ENCODE measurements at regions not wholly inside any gene's neighbourhood (a gene's known extent, or its start where the extent isn't known, plus 50 kb on each side); places are given as distances from the start of the nearest gene placed in this dataset.

- intact Hi-C loops (cut with micrococcal nuclease) = no loop called here
- no peak overlapping the region for H3K4me3 ChIP-seq (replicated peaks in 1 of 3; ENCODE audit: insufficient read depth in 1 of 3, low read depth in 1 of 3, low read length in 3 of 3)
- dilution Hi-C loops (cut with MboI; ENCODE audit: extremely low pct_ligation_motif_present, low sequenced_read_pairs) = no loop called here
- ChIA-PET CTCF (no interaction called here), POLR2A (no interaction called here)
- H3K27ac ChIP-seq (ENCODE audit: insufficient read depth, low read depth, low read length) = no peak overlapping the region
- no peaks in the 10 kb centered on the region for H3K9me1 ChIP-seq (replicated peaks; ENCODE audit: control insufficient read depth, extremely low read depth, insufficient read depth, low read length)
- no peak for DNase-seq (ENCODE audit: low read depth, low spot score)
- no TSS peak for BruUV-seq (replicated peaks)
- no peaks in the 10 kb centered on the region for H4K20me1 ChIP-seq (replicated peaks; ENCODE audit: control insufficient read depth, extremely low read depth, insufficient read depth, low read length)
- H3K36me3 ChIP-seq (ENCODE audit: control insufficient read depth in 2 of 2, extremely low read depth in 1 of 2, insufficient read depth in 2 of 2, low read length in 2 of 2) = no peaks in the 10 kb centered on the region
- no peak overlapping the region for H2AFZ ChIP-seq (ENCODE audit: low read depth, low read length)
- no peaks in the 10 kb centered on the region for H3K79me2 ChIP-seq (ENCODE audit: control insufficient read depth, insufficient read depth, low read length)
- H3K4me2 ChIP-seq (ENCODE audit: insufficient read depth, low read length) = no peak overlapping the region
- H3K4me1 ChIP-seq (ENCODE audit: control insufficient read depth, extremely low read depth, insufficient read depth, low read length) = no peaks in the 10 kb centered on the region
- no peak overlapping the region for H3K9ac ChIP-seq (replicated peaks; ENCODE audit: extremely low read depth, insufficient read depth, low read length)
- no peaks in the 10 kb centered on the region for H3K9me3 ChIP-seq (replicated peaks; ENCODE audit: control insufficient read depth, insufficient read depth, low read length)
- no peaks in the 10 kb centered on the region for H3K27me3 ChIP-seq (ENCODE audit: control insufficient read depth in 2 of 2, insufficient read depth in 2 of 2, low read length in 2 of 2)
- no peak for TF ChIP-seq GATA2 (IDR thresholded peaks at IDR 0.05; ENCODE audit: insufficient read depth, insufficient read length, low read depth, low read length)
- TF ChIP-seq JUN (IDR thresholded peaks at IDR 0.05; ENCODE audit: borderline replicate concordance, insufficient read depth, insufficient read length, low read depth) = no peak
- TF ChIP-seq MYC (IDR thresholded peaks at IDR 0.05; ENCODE audit: low read depth, low read length) = no peak
- TF ChIP-seq, protein P1, sequence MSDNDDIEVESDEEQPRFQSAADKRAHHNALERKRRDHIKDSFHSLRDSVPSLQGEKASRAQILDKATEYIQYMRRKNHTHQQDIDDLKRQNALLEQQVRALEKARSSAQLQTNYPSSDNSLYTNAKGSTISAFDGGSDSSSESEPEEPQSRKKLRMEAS (IDR thresholded peaks at IDR 0.05; ENCODE audit: insufficient read depth, insufficient read length) = no peak
- no peak for TF ChIP-seq POLR2AphosphoS5 (IDR thresholded peaks at IDR 0.05; ENCODE audit: insufficient read depth, low read depth, low read length)
- no peak for TF ChIP-seq EZH2 (IDR thresholded peaks at IDR 0.05; ENCODE audit: borderline replicate concordance, low read depth, low read length, severe bottlenecking)
- TF ChIP-seq POLR2A (IDR thresholded peaks at IDR 0.05; ENCODE audit: low read depth, low read length) = no peak
- no peak for TF ChIP-seq CTCF (IDR thresholded peaks at IDR 0.05; ENCODE audit: extremely low read depth in 1 of 2, insufficient read depth in 1 of 2, low read depth in 1 of 2, low read length in 2 of 2)
- TF ChIP-seq FOS (IDR thresholded peaks at IDR 0.05; ENCODE audit: borderline replicate concordance, insufficient read depth, low read length) = no peak
- no peak for FAIRE-seq
These were observed 89.1 kb upstream of the PTPRD start for GRCh38 chr9:10701906-10702305.
